T-cell (primary cell): ENCODE measurements at regions not wholly inside any gene's neighbourhood (a gene's known extent, or its start where the extent isn't known, plus 50 kb on each side); places are given as distances from the start of the nearest gene placed in this dataset.

Experiments used
- ATAC-seq, 4 experiments: fragments of 200-7000 bp in 3 of 4; fragments of 150-1000 bp in 1 of 4; cut with Tn5 transposase; replicated peaks in 1 of 4; 1 replicate in 3 of 4; 2 replicates in 1 of 4; pipeline ENCODE4 v1.10.0; 2021; ENCODE audit warnings: moderate library complexity in 3 of 4, mild to moderate bottlenecking in 2 of 4, moderate number of reproducible peaks in 1 of 4
- CTCF ChIA-PET, 2 donors: fragments of 300-600 bp; sonication (Branson Sonifier 250); formaldehyde crosslinking; loops; one replicate each; lab custom pipeline; 2022; ENCODE audit warnings: antibody characterized with exemption in 2 of 2; lab: Charles Lee
- POLR2A ChIA-PET, 2 donors: fragments of 300-600 bp; sonication (Branson Sonifier 250); formaldehyde crosslinking; loops; one replicate each; lab custom pipeline; 2022; ENCODE audit warnings: antibody characterized with exemption in 2 of 2; lab: Charles Lee
- DNase-seq, 35 experiments: peaks; one replicate each; pipeline versions ENCODE4 v3.0.0 to v3.0.0-alpha.2; 2013 to 2023
- H3K27ac ChIP-seq: one replicate; pipeline ENCODE4 v1.5.1; 2013; ENCODE audit warnings: low read length
- H3K27me3 ChIP-seq, 2 experiments: replicated peaks in 1 of 2; 1 replicate in 1 of 2; 2 replicates in 1 of 2; pipeline versions ENCODE4 v1.6.1 to v1.7.0; 2013; ENCODE audit warnings: low read length in 1 of 2, mixed read lengths in 1 of 2; ENCODE audit not compliant: control insufficient read depth in 2 of 2, insufficient read depth in 2 of 2; ENCODE audit errors: extremely low read depth in 1 of 2
- H3K36me3 ChIP-seq, 2 donors: 1 replicate in 1 of 2; 2 replicates in 1 of 2; pipeline versions ENCODE4 v1.6.1 to v1.7.0; 2013; ENCODE audit warnings: low read length in 1 of 2; ENCODE audit not compliant: control insufficient read depth in 2 of 2, insufficient read depth in 1 of 2; ENCODE audit errors: extremely low read depth in 1 of 2
- H3K4me1 ChIP-seq, 2 experiments: 1 replicate in 1 of 2; 2 replicates in 1 of 2; pipeline versions ENCODE4 v1.6.1 to v1.7.0; 2013; ENCODE audit warnings: low read length in 2 of 2, mixed read lengths in 1 of 2; ENCODE audit not compliant: insufficient read depth in 2 of 2, control insufficient read depth in 1 of 2; ENCODE audit errors: extremely low read depth in 1 of 2
- H3K4me3 ChIP-seq, 2 donors: 1 replicate in 1 of 2; 2 replicates in 1 of 2; pipeline versions ENCODE4 v1.5.1 to v1.7.0; 2013; ENCODE audit warnings: mild to moderate bottlenecking in 2 of 2, low read length in 1 of 2, moderate library complexity in 1 of 2; ENCODE audit not compliant: control insufficient read depth in 1 of 2; ENCODE audit errors: extremely low read depth in 1 of 2
- H3K9me3 ChIP-seq: 2 replicates; pipeline ENCODE4 v1.7.0; 2013
- H3K27ac Mint-ChIP-seq, 2 donors: one replicate each; pipeline ENCODE4 v1.8.0; 2020 to 2021; ENCODE audit warnings: mild to moderate bottlenecking in 2 of 2, mixed read lengths in 2 of 2
- H3K27me3 Mint-ChIP-seq, 2 donors: one replicate each; pipeline ENCODE4 v1.8.0; 2021 to 2022; ENCODE audit warnings: mixed read lengths in 2 of 2
- H3K36me3 Mint-ChIP-seq: one replicate; pipeline ENCODE4 v1.8.0; 2021; ENCODE audit warnings: mixed read lengths
- H3K4me1 Mint-ChIP-seq, 3 donors: one replicate each; pipeline ENCODE4 v1.8.0; 2020 to 2022; ENCODE audit warnings: mixed read lengths in 3 of 3, mild to moderate bottlenecking in 1 of 3
- H3K4me3 Mint-ChIP-seq, 3 donors: one replicate each; pipeline ENCODE4 v1.8.0; 2020 to 2022; ENCODE audit warnings: mild to moderate bottlenecking in 3 of 3, mixed read lengths in 3 of 3, moderate library complexity in 3 of 3
- H3K9me3 Mint-ChIP-seq, 3 donors: one replicate each; pipeline ENCODE4 v1.8.0; 2020 to 2022; ENCODE audit warnings: mixed read lengths in 3 of 3
- WGBS: methylation state at CpG from one replicate; pipeline ENCODE4 v1.1.5; 2013; ENCODE audit warnings: missing lambda C conversion rate; ENCODE audit not compliant: insufficient coverage; 5-methylcytosine and 5-hydroxymethylcytosine counted together

- H3K9me3 ChIP-seq, result no peaks in the 10 kb centered on the region
- H3K27ac Mint-ChIP-seq, result no peak overlapping the region
- H3K36me3 ChIP-seq, result no peaks in the 10 kb centered on the region
- no peaks in the 10 kb centered on the region for H3K4me1 ChIP-seq
- ATAC-seq (no peak), DNase-seq (no peak)
- H3K36me3 Mint-ChIP-seq, result no peaks in the 10 kb centered on the region
- H3K4me1 Mint-ChIP-seq, result no peaks in the 10 kb centered on the region
- no peaks in the 10 kb centered on the region for H3K27me3 ChIP-seq
- H3K4me3 Mint-ChIP-seq, result no peak overlapping the region
- POLR2A ChIA-PET, result no interaction called here
- CTCF ChIA-PET, result no interaction called here
- peaks cover 0 to 1% of the 10 kb centered on the region in 2 donors for H3K27me3 Mint-ChIP-seq
- no peaks in the 10 kb centered on the region for H3K9me3 Mint-ChIP-seq
- WGBS, result 100% methylated on average over 1 of the region's 9 CpGs
- no peak overlapping the region for H3K27ac ChIP-seq
- no peak overlapping the region for H3K4me3 ChIP-seq
These were observed 207.8 kb upstream of the MGMT start for GRCh38 chr10:129259128-129259815.

DNA sequence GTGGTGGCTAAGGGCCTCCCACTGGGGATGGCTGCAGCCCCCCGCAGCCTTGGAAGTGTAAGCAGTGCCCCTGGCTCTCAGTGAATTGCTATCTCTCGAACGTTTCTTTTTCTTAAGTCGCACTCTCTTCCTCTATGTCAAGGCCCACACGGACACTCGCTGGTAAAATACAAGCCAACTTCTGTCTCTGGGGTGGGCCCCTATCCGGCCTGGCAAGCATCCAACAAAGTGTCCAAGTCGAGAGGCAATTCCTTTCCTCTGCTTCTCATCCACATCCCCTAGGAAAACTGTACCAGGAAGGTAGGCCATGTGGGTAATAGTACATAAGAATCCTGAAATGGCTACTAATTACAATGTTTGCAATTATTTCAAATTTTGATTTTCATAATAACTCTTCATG is 194.9 kb upstream of the MGMT start:
- peaks cover 0 to 7% (median 3%) of the 10 kb centered on the region in 3 donors for H3K4me1 Mint-ChIP-seq
- no peak overlapping the region for H3K27ac Mint-ChIP-seq
- no peaks in the 10 kb centered on the region for H3K9me3 Mint-ChIP-seq
- POLR2A ChIA-PET, result no interaction called here
- no peak overlapping the region for H3K27ac ChIP-seq
- WGBS, result 96% methylated on average over 6 of the region's 8 CpGs
- no peak for DNase-seq
- CTCF ChIA-PET, result no interaction called here
- H3K36me3 ChIP-seq, result no peaks in the 10 kb centered on the region
- H3K27me3 Mint-ChIP-seq, result peaks cover 6 to 17% of the 10 kb centered on the region in 2 donors
- no peaks in the 10 kb centered on the region for H3K9me3 ChIP-seq
- ATAC-seq, result no peak
- H3K4me3 ChIP-seq, result no peak overlapping the region
- peaks cover 0 to 2% of the 10 kb centered on the region in 2 experiments for H3K4me1 ChIP-seq
- H3K4me3 Mint-ChIP-seq, result no peak overlapping the region
- H3K27me3 ChIP-seq, result peaks cover 0 to 13% of the 10 kb centered on the region in 2 experiments
- no peaks in the 10 kb centered on the region for H3K36me3 Mint-ChIP-seq

DNA sequence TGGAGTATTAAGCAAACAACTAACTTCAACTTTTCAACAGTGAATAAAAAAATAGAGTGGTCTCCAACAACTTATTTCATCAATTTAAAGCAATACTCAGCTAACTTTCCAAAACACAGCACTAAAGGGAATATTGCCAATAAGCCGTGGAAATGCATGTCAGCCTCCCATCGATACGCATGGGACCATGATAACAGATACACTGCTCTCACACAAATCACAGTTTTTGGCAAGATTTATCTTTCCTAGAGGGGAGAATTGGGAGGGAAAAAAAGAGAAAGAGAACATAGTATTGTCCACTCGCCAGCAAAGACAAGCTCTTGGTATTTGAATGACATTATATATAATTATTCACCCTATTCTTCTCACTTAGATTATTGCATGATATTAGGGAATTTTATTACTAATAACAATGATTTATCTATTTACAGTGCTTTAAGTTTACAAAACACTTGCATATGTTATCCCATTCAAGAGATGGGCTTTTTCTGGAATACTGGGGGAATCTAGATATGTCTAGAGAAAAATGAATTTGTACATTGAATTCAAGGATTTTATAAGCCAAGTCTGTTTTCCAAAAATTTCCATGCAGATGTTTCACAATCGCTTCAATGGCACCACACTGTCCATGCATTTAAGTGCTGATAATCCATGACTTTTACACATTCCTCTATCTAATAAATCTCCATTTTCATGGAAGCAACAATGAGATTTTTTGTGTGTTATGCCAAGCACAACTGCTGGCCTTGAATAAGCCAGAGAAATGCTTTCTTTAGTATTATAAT is 194.0 kb upstream of the MGMT start:
- no CpG with 5 or more reads among the region's 5 CpGs for WGBS

GRCh38 chr10:129273860-129274259 is 193.2 kb upstream of the MGMT start:
- whole genome bisulfite sequencing, result 77% methylated on average over 7 of the region's 7 CpGs
- CTCF ChIA-PET, result no interaction called here
- no peak overlapping the region for H3K4me3 Mint-ChIP-seq
- H3K9me3 Mint-ChIP-seq, result no peaks in the 10 kb centered on the region
- DNase-seq (no peak), ATAC-seq (no peak)
- H3K27ac Mint-ChIP-seq, result no peak overlapping the region
- Histone ChIP-seq H3K4me3 (no peak overlapping the region), H3K36me3 (no peaks in the 10 kb centered on the region), H3K9me3 (no peaks in the 10 kb centered on the region), H3K4me1 (peaks cover 0 to 2% of the 10 kb centered on the region in 2 experiments), H3K27ac (no peak overlapping the region), H3K27me3 (peaks cover 0 to 14% of the 10 kb centered on the region in 2 experiments)
- POLR2A ChIA-PET, result no interaction called here
- no peaks in the 10 kb centered on the region for H3K36me3 Mint-ChIP-seq
- H3K27me3 Mint-ChIP-seq, result peaks cover 11 to 29% of the 10 kb centered on the region in 2 donors
- H3K4me1 Mint-ChIP-seq, result peaks cover 0 to 7% (median 3%) of the 10 kb centered on the region in 3 donors

More for the DNA sequence above, 194.0 kb upstream of the MGMT start:
- Histone ChIP-seq H3K27ac (no peak overlapping the region), H3K27me3 (peaks cover 0 to 14% of the 10 kb centered on the region in 2 experiments), H3K36me3 (no peaks in the 10 kb centered on the region), H3K4me1 (peaks cover 0 to 2% of the 10 kb centered on the region in 2 experiments), H3K9me3 (no peaks in the 10 kb centered on the region), H3K4me3 (no peak overlapping the region)
- peaks cover 11 to 25% of the 10 kb centered on the region in 2 donors for H3K27me3 Mint-ChIP-seq
- POLR2A ChIA-PET, result no interaction called here
- no peak overlapping the region for H3K27ac Mint-ChIP-seq
- no peaks in the 10 kb centered on the region for H3K9me3 Mint-ChIP-seq
- no peaks in the 10 kb centered on the region for H3K36me3 Mint-ChIP-seq
- ATAC-seq (no peak), DNase-seq (no peak)
- no peak overlapping the region for H3K4me3 Mint-ChIP-seq
- H3K4me1 Mint-ChIP-seq, result peaks cover 0 to 7% (median 3%) of the 10 kb centered on the region in 3 donors
- CTCF ChIA-PET, result no interaction called here

GRCh38 chr10:129274748-129275474 is 192.1 kb upstream of the MGMT start:
- no peaks in the 10 kb centered on the region for H3K36me3 Mint-ChIP-seq
- ChIA-PET CTCF (no interaction called here), POLR2A (no interaction called here)
- Histone ChIP-seq H3K36me3 (no peaks in the 10 kb centered on the region), H3K4me3 (no peak overlapping the region), H3K4me1 (peaks cover 0 to 2% of the 10 kb centered on the region in 2 experiments), H3K27me3 (peaks cover 0 to 14% of the 10 kb centered on the region in 2 experiments), H3K9me3 (no peaks in the 10 kb centered on the region), H3K27ac (no peak overlapping the region)
- H3K4me1 Mint-ChIP-seq, result peaks cover 0 to 7% (median 3%) of the 10 kb centered on the region in 3 donors
- no peak overlapping the region for H3K4me3 Mint-ChIP-seq
- no peak overlapping the region for H3K27ac Mint-ChIP-seq
- peaks cover 13 to 29% of the 10 kb centered on the region in 2 donors for H3K27me3 Mint-ChIP-seq
- no peaks in the 10 kb centered on the region for H3K9me3 Mint-ChIP-seq
- ATAC-seq (no peak), DNase-seq (no peak)
- 78% methylated on average over 9 of the region's 10 CpGs for WGBS

GRCh38 chr10:129275886-129276285 is 191.2 kb upstream of the MGMT start:
- Mint-ChIP-seq H3K27me3 (peaks cover 16 to 29% of the 10 kb centered on the region in 2 donors), H3K9me3 (no peaks in the 10 kb centered on the region), H3K4me1 (peaks cover 0 to 7% (median 3%) of the 10 kb centered on the region in 3 donors), H3K36me3 (no peaks in the 10 kb centered on the region), H3K27ac (no peak overlapping the region), H3K4me3 (no peak overlapping the region)
- Histone ChIP-seq H3K9me3 (no peaks in the 10 kb centered on the region), H3K4me1 (peaks cover 0 to 2% of the 10 kb centered on the region in 2 experiments), H3K36me3 (no peaks in the 10 kb centered on the region), H3K27ac (no peak overlapping the region), H3K4me3 (no peak overlapping the region), H3K27me3 (peaks cover 0 to 14% of the 10 kb centered on the region in 2 experiments)
- no peak for ATAC-seq
- no peak for DNase-seq
- ChIA-PET POLR2A (no interaction called here), CTCF (interaction anchor here in 1 of 2 donors (0.6 kb wide), 1 partner anchor 247 kb away, joined by 3 read pairs; no protein-coding TSS in a partner anchor)
- WGBS, result 29% methylated on average over 5 of the region's 9 CpGs
